ENCODE measurements at regions not wholly inside any gene's neighbourhood (a gene's known extent, or its start where the extent isn't known, plus 50 kb on each side); places are given as distances from the start of the nearest gene placed in this dataset.
A peak's percentile ranks its signal among the peaks of the same experiment; 100 is the strongest.

DNA sequence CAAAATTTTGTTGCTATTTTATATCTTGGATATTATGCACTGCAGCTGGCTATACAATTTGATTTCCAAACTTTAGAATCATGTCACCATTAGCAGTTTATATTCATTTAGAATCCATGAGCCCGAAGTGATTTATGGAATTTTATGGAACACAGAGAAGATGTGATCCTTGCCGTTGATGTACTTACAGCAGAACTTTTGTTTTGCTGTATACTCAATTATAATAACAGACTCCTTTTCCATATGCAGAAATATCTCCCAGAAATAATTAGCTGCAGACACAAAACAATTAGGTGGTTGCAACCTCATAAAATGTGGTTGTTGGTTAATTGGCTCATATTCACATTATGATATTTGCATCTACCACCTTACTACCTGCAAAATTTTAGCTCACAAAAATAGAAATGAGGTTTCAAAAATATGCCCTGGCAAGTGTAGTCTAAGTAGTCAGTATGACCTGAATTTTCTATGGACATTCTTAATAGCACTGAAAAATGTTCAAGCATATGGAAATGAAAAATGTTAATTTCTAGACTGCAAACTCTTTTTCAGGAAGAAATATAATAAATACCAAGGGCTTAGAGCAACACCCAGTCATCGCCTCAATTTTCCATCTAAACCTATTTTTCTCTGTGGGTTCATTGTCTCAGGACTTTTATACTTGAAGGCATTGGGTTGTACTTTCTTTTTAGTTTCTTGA is 997.6 kb downstream of the MCTP2 start:
- H3K27ac ChIP-seq, result no peak overlapping the region
- no peaks in the 10 kb centered on the region for H3K27me3 ChIP-seq
- TF ChIP-seq POLR2AphosphoS5 (IDR thresholded peaks at IDR 0.05), result no peak
- TF ChIP-seq, protein P1, sequence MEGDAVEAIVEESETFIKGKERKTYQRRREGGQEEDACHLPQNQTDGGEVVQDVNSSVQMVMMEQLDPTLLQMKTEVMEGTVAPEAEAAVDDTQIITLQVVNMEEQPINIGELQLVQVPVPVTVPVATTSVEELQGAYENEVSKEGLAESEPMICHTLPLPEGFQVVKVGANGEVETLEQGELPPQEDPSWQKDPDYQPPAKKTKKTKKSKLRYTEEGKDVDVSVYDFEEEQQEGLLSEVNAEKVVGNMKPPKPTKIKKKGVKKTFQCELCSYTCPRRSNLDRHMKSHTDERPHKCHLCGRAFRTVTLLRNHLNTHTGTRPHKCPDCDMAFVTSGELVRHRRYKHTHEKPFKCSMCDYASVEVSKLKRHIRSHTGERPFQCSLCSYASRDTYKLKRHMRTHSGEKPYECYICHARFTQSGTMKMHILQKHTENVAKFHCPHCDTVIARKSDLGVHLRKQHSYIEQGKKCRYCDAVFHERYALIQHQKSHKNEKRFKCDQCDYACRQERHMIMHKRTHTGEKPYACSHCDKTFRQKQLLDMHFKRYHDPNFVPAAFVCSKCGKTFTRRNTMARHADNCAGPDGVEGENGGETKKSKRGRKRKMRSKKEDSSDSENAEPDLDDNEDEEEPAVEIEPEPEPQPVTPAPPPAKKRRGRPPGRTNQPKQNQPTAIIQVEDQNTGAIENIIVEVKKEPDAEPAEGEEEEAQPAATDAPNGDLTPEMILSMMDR (IDR thresholded peaks at IDR 0.05), result no peak
- TF ChIP-seq EP300 (IDR thresholded peaks at IDR 0.05), result no peak
- TF ChIP-seq POLR2A (IDR thresholded peaks at IDR 0.05), result no peak
- no peak overlapping the region for H3K4me3 ChIP-seq
- no peaks in the 10 kb centered on the region for H3K4me1 ChIP-seq
- peaks cover 0 to 3% (median 0%) of the 10 kb centered on the region in 4 donors for H3K9me3 ChIP-seq
- no peak for DNase-seq
- H3K36me3 ChIP-seq, result no peaks in the 10 kb centered on the region
- intact Hi-C loops (cut with DNase I), result no loop called here
- WGBS, 2 donors, result 83% methylated on average over 3 of the region's 3 CpGs

DNA sequence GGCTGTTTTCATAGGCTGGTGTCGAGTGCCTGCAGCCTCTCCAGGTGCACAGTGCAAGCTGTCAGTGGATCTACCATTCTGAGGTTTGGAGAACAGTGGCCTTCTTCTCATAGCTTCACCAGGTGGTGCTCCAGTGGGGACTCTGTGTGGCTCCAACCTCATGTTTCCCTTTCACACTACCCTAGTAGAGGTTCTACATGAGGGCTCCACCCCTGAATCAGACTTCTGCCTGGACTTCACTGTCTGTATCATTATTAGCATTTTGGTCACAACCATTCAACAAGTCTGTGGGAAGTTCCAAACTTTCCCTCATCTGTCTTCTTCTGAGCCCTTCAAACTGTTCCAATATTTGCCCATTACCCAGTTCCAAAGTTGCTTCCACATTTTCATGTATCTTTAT is 1003.7 kb downstream of the MCTP2 start:
- DNase-seq, result no peak
- intact Hi-C loops (cut with DNase I), result no loop called here
- TF ChIP-seq, protein P1 (IDR thresholded peaks at IDR 0.05), result no peak
- TF ChIP-seq POLR2AphosphoS5 (IDR thresholded peaks at IDR 0.05) (no peak), POLR2A (IDR thresholded peaks at IDR 0.05) (no peak), EP300 (IDR thresholded peaks at IDR 0.05) (no peak)
- Histone ChIP-seq H3K9me3 (peaks cover 0 to 9% (median 0%) of the 10 kb centered on the region in 4 donors), H3K27ac (no peak overlapping the region), H3K4me1 (no peaks in the 10 kb centered on the region), H3K4me3 (no peak overlapping the region), H3K27me3 (no peaks in the 10 kb centered on the region), H3K36me3 (no peaks in the 10 kb centered on the region)
- whole genome bisulfite sequencing, 2 donors, result 75 to 83% methylated on average over 1 of the region's 1 CpG

DNA sequence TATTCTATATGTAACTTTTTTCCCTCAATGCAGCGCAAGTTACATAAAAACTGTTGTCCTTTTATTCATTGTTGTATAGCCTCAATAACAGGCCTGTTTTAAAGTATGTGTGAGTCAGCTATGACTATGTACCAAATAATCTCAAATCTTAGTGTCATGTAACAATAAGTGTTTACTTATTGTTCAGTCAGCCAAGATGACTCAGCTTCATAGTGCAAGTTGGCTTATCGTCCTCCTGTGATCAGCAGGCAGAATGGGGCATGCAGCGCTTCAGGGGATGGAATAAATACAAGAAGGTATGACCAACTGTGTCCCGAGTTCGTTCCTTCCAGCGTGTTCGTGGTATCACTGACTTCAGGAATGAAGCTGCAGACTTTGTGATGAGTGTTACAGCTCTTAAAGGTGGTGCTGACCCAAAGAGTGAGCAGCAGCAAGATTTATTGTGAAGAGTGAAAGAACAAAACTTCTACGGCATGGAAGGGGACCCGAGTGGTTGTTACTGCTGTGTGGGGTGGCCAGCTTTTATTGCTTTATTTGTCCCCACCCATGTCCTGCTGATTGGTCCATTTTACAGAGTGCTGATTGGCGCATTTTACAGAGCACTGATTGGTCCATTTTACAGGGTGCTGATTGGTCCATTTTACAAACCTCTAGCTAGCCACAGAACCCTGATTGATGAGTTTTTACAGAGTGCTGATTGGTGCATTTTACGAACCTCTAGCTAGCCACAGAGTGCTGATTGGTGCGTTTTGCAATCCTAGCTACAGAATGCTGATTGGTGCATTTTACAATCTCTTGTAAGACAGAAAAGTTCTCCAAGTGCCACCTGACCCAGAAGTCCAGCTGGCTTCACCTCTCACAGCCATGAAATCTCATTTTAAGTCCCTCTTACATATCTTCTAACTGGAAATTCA is 1016.0 kb downstream of the MCTP2 start:
- intact Hi-C loops (cut with DNase I), result no loop called here
- H3K36me3 ChIP-seq, result no peaks in the 10 kb centered on the region
- H3K27me3 ChIP-seq, result no peaks in the 10 kb centered on the region
- whole genome bisulfite sequencing, 2 donors, result 79% methylated on average over 12 of the region's 12 CpGs
- no peaks in the 10 kb centered on the region for H3K9me3 ChIP-seq
- H3K4me3 ChIP-seq, result no peak overlapping the region
- TF ChIP-seq, protein P1 (IDR thresholded peaks at IDR 0.05), result no peak
- TF ChIP-seq EP300 (IDR thresholded peaks at IDR 0.05), result no peak
- no peak for TF ChIP-seq POLR2AphosphoS5 (IDR thresholded peaks at IDR 0.05)
- TF ChIP-seq POLR2A (IDR thresholded peaks at IDR 0.05), result no peak
- peaks cover 0 to 25% (median 10%) of the 10 kb centered on the region in 4 donors for H3K4me1 ChIP-seq
- H3K27ac ChIP-seq, result no peak overlapping the region
- DNase-seq, result no peak

DNA sequence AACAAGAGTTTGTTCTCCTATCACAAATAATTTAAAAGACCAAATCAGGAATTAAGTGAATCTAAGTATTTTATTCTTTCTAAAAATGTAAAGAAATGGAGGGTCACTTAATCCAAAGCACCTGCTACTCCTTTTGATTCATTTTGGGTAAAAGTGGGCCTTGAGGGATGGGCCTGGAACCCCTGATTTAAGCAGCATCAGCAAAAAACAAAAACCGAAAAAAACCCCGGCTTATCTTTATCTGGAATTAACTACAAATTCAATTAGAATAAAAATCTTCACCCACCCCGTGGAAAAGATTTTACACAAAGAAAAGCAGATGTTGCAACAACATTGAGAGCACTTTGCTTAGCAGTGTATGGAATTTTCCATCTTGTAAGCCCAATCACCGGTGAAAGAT is 1018.2 kb downstream of the MCTP2 start:
- intact Hi-C loops (cut with DNase I), result no loop called here
- Histone ChIP-seq H3K4me1 (peaks cover 0 to 36% (median 10%) of the 10 kb centered on the region in 4 donors), H3K27ac (peak overlapping the region; percentile 23 to 68 (median 39)), H3K9me3 (no peaks in the 10 kb centered on the region), H3K27me3 (no peaks in the 10 kb centered on the region), H3K36me3 (no peaks in the 10 kb centered on the region), H3K4me3 (no peak overlapping the region)
- DNase-seq, result no peak
- TF ChIP-seq, protein P1 (IDR thresholded peaks at IDR 0.05), result no peak
- no peak for TF ChIP-seq POLR2A (IDR thresholded peaks at IDR 0.05)
- TF ChIP-seq EP300 (IDR thresholded peaks at IDR 0.05), result no peak
- TF ChIP-seq POLR2AphosphoS5 (IDR thresholded peaks at IDR 0.05), result no peak
- WGBS, 2 donors, result 77 to 82% methylated on average over 4 of the region's 4 CpGs
